Mesenchymal stem cell (in vitro differentiated cells and primary cell): ENCODE measurements at regions not wholly inside any gene's neighbourhood (a gene's known extent, or its start where the extent isn't known, plus 50 kb on each side); places are given as distances from the start of the nearest gene placed in this dataset.
A peak's percentile ranks its signal among the peaks of the same experiment; 100 is the strongest.

ENCODE experiments used
- DNase-seq: peaks from one replicate; pipeline ENCODE4 v3.0.0-alpha.2; 2013
- H2AFZ ChIP-seq: one replicate; pipeline ENCODE4 v1.6.1; 2013; ENCODE audit warnings: low read depth, mild to moderate bottlenecking, control low read depth, inconsistent platforms, low read length, moderate library complexity
- H2AK5ac ChIP-seq: 2 replicates; pipeline ENCODE4 v1.6.1; 2013; ENCODE audit warnings: low read length, moderate library complexity, mild to moderate bottlenecking, inconsistent platforms; ENCODE audit not compliant: severe bottlenecking
- H2BK120ac ChIP-seq: one replicate; pipeline ENCODE4 v1.6.1; 2013; ENCODE audit warnings: low read depth, mild to moderate bottlenecking, inconsistent platforms, low read length, moderate library complexity
- H2BK12ac ChIP-seq, 2 experiments: one replicate each; pipeline ENCODE4 v1.6.1; 2013; ENCODE audit warnings: inconsistent platforms in 2 of 2, low read length in 2 of 2, mild to moderate bottlenecking in 2 of 2, moderate library complexity in 2 of 2, control low read depth in 1 of 2
- H2BK15ac ChIP-seq: one replicate; pipeline ENCODE4 v1.6.1; 2013; ENCODE audit warnings: mild to moderate bottlenecking, low read depth, inconsistent platforms; ENCODE audit not compliant: poor library complexity, severe bottlenecking
- H2BK5ac ChIP-seq: 2 replicates; pipeline ENCODE4 v1.6.1; 2013; ENCODE audit warnings: low read depth, mild to moderate bottlenecking, low read length, control low read depth, inconsistent platforms; ENCODE audit not compliant: poor library complexity, severe bottlenecking
- H3K14ac ChIP-seq, 2 experiments: one replicate each; pipeline ENCODE4 v1.6.1; 2013; ENCODE audit warnings: inconsistent platforms in 2 of 2, low read length in 2 of 2, control low read depth in 1 of 2, mild to moderate bottlenecking in 1 of 2, moderate library complexity in 1 of 2
- H3K18ac ChIP-seq, 2 experiments: one replicate each; pipeline ENCODE4 v1.6.1; 2013; ENCODE audit warnings: inconsistent platforms in 2 of 2, low read length in 2 of 2, control low read depth in 1 of 2, low read depth in 1 of 2, mild to moderate bottlenecking in 1 of 2
- H3K23ac ChIP-seq, 2 experiments: one replicate each; pipeline ENCODE4 v1.6.1; 2013; ENCODE audit warnings: inconsistent platforms in 2 of 2, low read length in 2 of 2, mild to moderate bottlenecking in 2 of 2, moderate library complexity in 2 of 2, control low read depth in 1 of 2
- H3K27ac ChIP-seq: 2 replicates; pipeline ENCODE4 v1.5.1; 2013; ENCODE audit warnings: mild to moderate bottlenecking, moderate library complexity, low read length, control low read depth, inconsistent platforms; ENCODE audit not compliant: poor library complexity, severe bottlenecking
- H3K27me3 ChIP-seq, 2 experiments: 2 replicates each; pipeline versions ENCODE4 v1.6.1 to v1.7.0; 2013; ENCODE audit warnings: low read length in 2 of 2, mild to moderate bottlenecking in 2 of 2, moderate library complexity in 2 of 2, control low read depth in 1 of 2, inconsistent platforms in 1 of 2; ENCODE audit not compliant: control insufficient read depth in 1 of 2, insufficient read depth in 1 of 2
- H3K36me3 ChIP-seq, 2 experiments: 2 replicates each; pipeline versions ENCODE4 v1.6.1 to v1.7.0; 2013; ENCODE audit warnings: low read length in 2 of 2, control low read depth in 1 of 2, inconsistent platforms in 1 of 2, low read depth in 1 of 2, mild to moderate bottlenecking in 1 of 2; ENCODE audit not compliant: insufficient read depth in 2 of 2, control insufficient read depth in 1 of 2
- H3K4ac ChIP-seq, 2 experiments: one replicate each; pipeline ENCODE4 v1.6.1; 2013; ENCODE audit warnings: inconsistent platforms in 2 of 2, low read length in 2 of 2, mild to moderate bottlenecking in 2 of 2, moderate library complexity in 2 of 2, control low read depth in 1 of 2, low read depth in 1 of 2
- H3K4me1 ChIP-seq: 2 replicates; pipeline ENCODE4 v1.6.1; 2013; ENCODE audit warnings: low read depth, low read length, control low read depth; ENCODE audit not compliant: control insufficient read depth, insufficient read depth
- H3K4me2 ChIP-seq: 2 replicates; pipeline ENCODE4 v1.6.1; 2013; ENCODE audit warnings: low read length, mild to moderate bottlenecking, inconsistent platforms; ENCODE audit not compliant: poor library complexity, severe bottlenecking
- H3K4me3 ChIP-seq, 2 experiments: 2 replicates each; pipeline versions ENCODE4 v1.5.1 to v1.7.0; 2013; ENCODE audit warnings: low read length in 2 of 2, mild to moderate bottlenecking in 2 of 2, control low read depth in 1 of 2, low read depth in 1 of 2; ENCODE audit not compliant: insufficient read depth in 1 of 2
- H3K79me1 ChIP-seq: replicated peaks from 2 replicates; pipeline ENCODE4 v1.6.1; 2013; ENCODE audit warnings: mild to moderate bottlenecking, control low read depth, low read length, inconsistent platforms; ENCODE audit not compliant: poor library complexity, severe bottlenecking
- H3K9ac ChIP-seq: 2 replicates; pipeline ENCODE4 v1.7.0; 2013; ENCODE audit warnings: mild to moderate bottlenecking, low read length, moderate library complexity
- H3K9me3 ChIP-seq: 2 replicates; pipeline ENCODE4 v1.7.0; 2013; ENCODE audit warnings: mild to moderate bottlenecking, low read length; ENCODE audit not compliant: control insufficient read depth
- H4K8ac ChIP-seq: one replicate; pipeline ENCODE4 v1.6.1; 2013; ENCODE audit warnings: inconsistent platforms, mild to moderate bottlenecking, low read length, moderate library complexity
- H4K91ac ChIP-seq: one replicate; pipeline ENCODE4 v1.6.1; 2013; ENCODE audit warnings: mild to moderate bottlenecking, low read length, inconsistent platforms
- WGBS: methylation state at CpG from one replicate; pipeline ENCODE4 v1.1.7; 2013; ENCODE audit warnings: mixed read lengths; 5-methylcytosine and 5-hydroxymethylcytosine counted together

DNA sequence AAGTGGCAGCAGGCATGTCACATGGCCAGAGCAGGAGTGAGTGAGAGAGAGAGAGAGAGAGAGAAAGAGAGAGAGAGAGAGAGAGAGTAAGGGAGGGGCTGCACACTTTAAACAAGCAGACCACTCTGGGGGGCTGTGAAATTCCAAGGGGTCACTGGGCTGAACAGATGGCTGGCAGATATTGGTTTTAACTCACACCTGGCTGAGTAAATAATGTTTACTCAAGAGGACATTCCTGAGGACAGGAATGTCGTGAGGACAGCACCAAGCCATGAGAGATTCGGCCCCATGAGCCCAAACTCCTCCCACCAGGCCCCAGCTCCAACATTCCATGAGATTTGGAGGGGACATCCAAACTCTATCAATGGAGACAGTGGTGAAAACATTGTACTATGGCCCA is 269.7 kb downstream of the CBLN1 start:
- no peaks in the 10 kb centered on the region for H3K36me3 ChIP-seq
- no peaks in the 10 kb centered on the region for H3K4me1 ChIP-seq
- no peak overlapping the region for H4K8ac ChIP-seq
- no peak overlapping the region for H3K27ac ChIP-seq
- H2AK5ac ChIP-seq, result no peak overlapping the region
- peaks cover 0 to 29% of the 10 kb centered on the region in 2 experiments for H3K27me3 ChIP-seq
- H2AFZ ChIP-seq, result no peak overlapping the region
- H2BK15ac ChIP-seq, result no peak overlapping the region
- WGBS, result 16% methylated on average over 2 of the region's 2 CpGs
- H2BK12ac ChIP-seq, result no peak overlapping the region
- H3K9ac ChIP-seq, result no peak overlapping the region
- H2BK120ac ChIP-seq, result no peak overlapping the region
- H3K18ac ChIP-seq, result no peak overlapping the region
- no peak overlapping the region for H4K91ac ChIP-seq
- no peaks in the 10 kb centered on the region for H3K9me3 ChIP-seq
- H3K4me2 ChIP-seq, result no peak overlapping the region
- no peak overlapping the region for H3K4ac ChIP-seq
- H3K23ac ChIP-seq, result no peak overlapping the region
- H3K14ac ChIP-seq, result no peak overlapping the region
- no peak overlapping the region for H3K4me3 ChIP-seq
- H2BK5ac ChIP-seq, result no peak overlapping the region
- no peak for DNase-seq
- no peaks in the 10 kb centered on the region for H3K79me1 ChIP-seq

DNA sequence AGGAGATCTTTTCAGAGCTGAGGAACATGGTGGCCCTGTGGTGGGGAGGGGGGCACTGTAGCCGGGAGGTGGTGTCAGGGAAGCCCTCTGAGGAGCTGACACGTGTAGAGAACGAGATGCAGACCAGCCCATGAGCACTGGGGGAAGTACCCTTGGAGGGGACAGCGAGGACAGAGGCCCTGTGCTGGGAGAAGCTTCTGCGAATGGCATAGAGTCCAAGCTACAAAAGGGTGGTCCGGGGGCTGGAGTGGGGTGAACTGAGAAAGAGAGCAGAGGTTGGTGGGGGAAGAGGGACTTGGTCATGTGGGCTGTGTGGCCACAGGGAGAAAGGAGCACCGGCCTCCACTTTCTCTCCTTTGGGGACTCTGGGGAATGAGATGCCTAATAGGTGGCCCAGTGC is 270.8 kb downstream of the CBLN1 start:
- H2BK12ac ChIP-seq, result no peak overlapping the region
- H2BK120ac ChIP-seq, result no peak overlapping the region

DNA sequence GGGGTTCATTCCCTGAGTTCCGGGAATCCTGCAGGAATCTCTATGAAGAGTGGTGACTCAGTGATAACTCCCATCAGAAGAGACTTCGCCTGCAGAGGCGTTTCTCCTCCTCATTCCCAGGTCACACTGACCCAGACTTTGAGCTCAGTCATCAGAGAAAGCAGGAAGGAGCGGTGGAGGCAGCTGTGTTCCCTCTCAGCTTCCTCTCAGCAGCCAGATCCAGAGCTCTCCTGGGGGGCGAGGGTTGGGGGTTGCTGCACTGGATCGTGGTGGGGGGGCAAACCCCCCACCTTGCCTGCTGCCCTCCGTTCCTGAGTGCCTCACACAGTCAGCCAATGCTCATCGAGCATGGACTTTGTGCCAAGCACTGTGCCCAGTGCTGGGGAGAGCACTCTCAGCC is 271.2 kb downstream of the CBLN1 start:
- no peak overlapping the region for H3K18ac ChIP-seq
- 71% methylated on average over 7 of the region's 8 CpGs for WGBS
- H3K9me3 ChIP-seq, result no peaks in the 10 kb centered on the region
- no peak overlapping the region for H3K27ac ChIP-seq
- no peaks in the 10 kb centered on the region for H3K36me3 ChIP-seq
- H2AFZ ChIP-seq, result no peak overlapping the region
- no peak overlapping the region for H2BK120ac ChIP-seq
- no peak overlapping the region for H2BK5ac ChIP-seq
- no peak overlapping the region for H3K14ac ChIP-seq
- no peak overlapping the region for H3K23ac ChIP-seq
- no peak overlapping the region for H2BK15ac ChIP-seq
- no peak for DNase-seq
- H2BK12ac ChIP-seq, result no peak overlapping the region
- no peak overlapping the region for H2AK5ac ChIP-seq
- no peak overlapping the region for H3K4me2 ChIP-seq
- peaks cover 0 to 26% of the 10 kb centered on the region in 2 experiments for H3K27me3 ChIP-seq
- H3K4me3 ChIP-seq, result no peak overlapping the region
- no peaks in the 10 kb centered on the region for H3K79me1 ChIP-seq
- peak overlapping the region; percentile 40 for H3K9ac ChIP-seq
- no peaks in the 10 kb centered on the region for H3K4me1 ChIP-seq
- no peak overlapping the region for H4K91ac ChIP-seq
- H4K8ac ChIP-seq, result no peak overlapping the region
- H3K4ac ChIP-seq, result no peak overlapping the region

More for the DNA sequence above, 270.8 kb downstream of the CBLN1 start:
- no peak overlapping the region for H2BK15ac ChIP-seq
- no peaks in the 10 kb centered on the region for H3K79me1 ChIP-seq
- no peak for DNase-seq
- H3K4me3 ChIP-seq, result no peak overlapping the region
- peaks cover 0 to 28% of the 10 kb centered on the region in 2 experiments for H3K27me3 ChIP-seq
- no peaks in the 10 kb centered on the region for H3K4me1 ChIP-seq
- H2AK5ac ChIP-seq, result no peak overlapping the region
- no peak overlapping the region for H2AFZ ChIP-seq
- H3K4ac ChIP-seq, result no peak overlapping the region
- no peak overlapping the region for H3K18ac ChIP-seq
- no peak overlapping the region for H3K23ac ChIP-seq
- no peak overlapping the region for H3K9ac ChIP-seq
- no peaks in the 10 kb centered on the region for H3K36me3 ChIP-seq
- H3K27ac ChIP-seq, result no peak overlapping the region
- no peak overlapping the region for H2BK5ac ChIP-seq
- H3K14ac ChIP-seq, result no peak overlapping the region
- 81% methylated on average over 7 of the region's 7 CpGs for WGBS
- H4K91ac ChIP-seq, result no peak overlapping the region
- H3K4me2 ChIP-seq, result no peak overlapping the region
- no peak overlapping the region for H4K8ac ChIP-seq
- H3K9me3 ChIP-seq, result no peaks in the 10 kb centered on the region

DNA sequence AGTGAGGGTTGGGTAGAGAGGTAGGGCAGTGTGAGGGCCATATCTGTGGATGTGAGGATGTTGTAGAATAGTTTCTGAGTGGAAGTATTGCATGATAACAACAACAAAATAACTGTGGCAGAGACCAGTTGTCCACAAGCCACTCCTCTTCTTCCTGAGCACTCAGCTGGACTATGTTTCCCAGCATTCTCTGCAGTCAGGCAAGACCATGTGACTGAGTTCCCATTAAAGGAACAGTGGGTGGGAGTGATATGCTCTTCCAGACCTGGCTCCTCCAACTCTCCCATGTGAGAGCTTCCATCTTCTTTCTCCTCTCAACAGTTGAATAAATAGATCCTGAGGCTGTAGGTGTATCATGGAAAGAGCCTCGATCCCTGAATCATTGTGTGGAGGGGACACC is 272.4 kb downstream of the CBLN1 start:
- Histone ChIP-seq H2BK120ac (no peak overlapping the region), H2AK5ac (no peak overlapping the region), H2BK12ac (no peak overlapping the region), H2AFZ (no peak overlapping the region), H3K27ac (no peak overlapping the region), H2BK5ac (no peak overlapping the region), H3K4me2 (no peak overlapping the region), H3K9ac (no peak overlapping the region), H3K4me3 (no peak overlapping the region), H3K4ac (no peak overlapping the region), H2BK15ac (no peak overlapping the region), H4K91ac (no peak overlapping the region), H3K23ac (no peak overlapping the region), H3K9me3 (no peaks in the 10 kb centered on the region), H3K4me1 (no peaks in the 10 kb centered on the region), H3K14ac (no peak overlapping the region), H3K36me3 (no peaks in the 10 kb centered on the region), H3K27me3 (peaks cover 0 to 16% of the 10 kb centered on the region in 2 experiments), H3K18ac (no peak overlapping the region), H3K79me1 (no peaks in the 10 kb centered on the region), H4K8ac (no peak overlapping the region)
- DNase-seq, result no peak
- 67% methylated on average over 1 of the region's 1 CpG for WGBS
